Activated T-helper 2 cell treated with anti-CD3 and anti-CD28 coated beads, Interferon-gamma antibody, Interleukin-2, Interleukin-4, amounts not matched to agents 10 μg/mL and 5 μg/mL and 100 μg/mL, durations not matched to agents 14 hours and 24 hours and 36 hours (primary cell): ENCODE measurements at regions not wholly inside any gene's neighbourhood (a gene's known extent, or its start where the extent isn't known, plus 50 kb on each side); places are given as distances from the start of the nearest gene placed in this dataset.
A peak's percentile ranks its signal among the peaks of the same experiment; 100 is the strongest.

Experiments
- DNase-seq: peaks from one replicate; pipeline ENCODE4 v3.0.0; 2021; ENCODE audit warnings: low spot score
- H3K27ac Mint-ChIP-seq: one replicate; pipeline ENCODE4 v1.8.0; 2021; ENCODE audit warnings: mixed read lengths
- H3K27me3 Mint-ChIP-seq: one replicate; pipeline ENCODE4 v1.8.0; 2021; ENCODE audit warnings: low read depth, mixed read lengths
- H3K36me3 Mint-ChIP-seq: one replicate; pipeline ENCODE4 v1.8.0; 2021; ENCODE audit warnings: low read depth, mixed read lengths
- H3K4me1 Mint-ChIP-seq: one replicate; pipeline ENCODE4 v1.8.0; 2021; ENCODE audit warnings: low read depth, mixed read lengths
- H3K4me3 Mint-ChIP-seq: one replicate; pipeline ENCODE4 v1.8.0; 2021; ENCODE audit warnings: low read depth, mild to moderate bottlenecking, moderate library complexity, mixed read lengths
- H3K9me3 Mint-ChIP-seq: one replicate; pipeline ENCODE4 v1.8.0; 2021; ENCODE audit warnings: mixed read lengths
- intact Hi-C: fragments of 100-400 bp; cut with micrococcal nuclease; formaldehyde crosslinking; loops from one replicate; pipeline ENCODE4 v1.15.1; 2023

DNA sequence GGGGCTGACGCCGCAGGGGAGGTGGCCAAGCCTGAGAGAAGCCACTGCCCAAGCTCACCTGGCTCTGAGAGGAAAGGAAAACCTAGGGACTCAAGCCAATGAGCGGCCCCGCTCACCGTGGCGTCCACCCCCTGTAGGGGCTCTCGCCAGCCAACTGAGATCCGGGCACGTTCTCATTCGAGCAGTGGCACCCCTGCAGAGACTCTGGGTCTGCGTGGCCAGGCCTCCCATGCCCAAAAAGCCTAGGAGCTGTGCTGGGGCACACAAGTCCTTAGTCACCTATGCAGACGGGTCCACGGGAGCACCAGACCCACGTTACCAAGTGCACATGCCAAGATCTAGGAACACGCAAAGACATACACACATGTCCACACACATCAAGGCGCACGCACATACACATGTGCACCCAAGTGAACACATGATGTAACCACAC, 106.2 kb downstream of the NCOR2 start:
- Mint-ChIP-seq H3K9me3 (peaks cover 9% of the 10 kb centered on the region), H3K36me3 (peaks cover 56% of the 10 kb centered on the region), H3K4me3 (no peak overlapping the region), H3K4me1 (peaks cover 40% of the 10 kb centered on the region), H3K27ac (no peak overlapping the region), H3K27me3 (no peaks in the 10 kb centered on the region)
- intact Hi-C loops = no loop called here
- DNase-seq = no peak

- H3K4me3 Mint-ChIP-seq = no peak overlapping the region
- intact Hi-C loops = no loop called here
- H3K27ac Mint-ChIP-seq = peak overlapping the region; percentile 42
- no peak for DNase-seq
- peaks cover 9% of the 10 kb centered on the region for H3K9me3 Mint-ChIP-seq
- peaks cover 57% of the 10 kb centered on the region for H3K36me3 Mint-ChIP-seq
- H3K27me3 Mint-ChIP-seq = no peaks in the 10 kb centered on the region
- H3K4me1 Mint-ChIP-seq = peaks cover 40% of the 10 kb centered on the region
These were observed 106.6 kb downstream of the NCOR2 start for GRCh38 chr12:124460771-124461170.

- H3K27me3 Mint-ChIP-seq = no peaks in the 10 kb centered on the region
These were observed 107.4 kb downstream of the NCOR2 start for GRCh38 chr12:124459852-124460645.

GRCh38 chr12:124458992-124459851, 108.2 kb downstream of the NCOR2 start:
- Mint-ChIP-seq H3K27ac (peak overlapping the region; percentile 11), H3K9me3 (peaks cover under 1% of the 10 kb centered on the region), H3K36me3 (peaks cover 53% of the 10 kb centered on the region), H3K4me3 (no peak overlapping the region), H3K4me1 (peaks cover 40% of the 10 kb centered on the region), H3K27me3 (no peaks in the 10 kb centered on the region)
- intact Hi-C loops = loop anchor here (5.0 to 10.0 kb wide), 3 partner anchors 33 to 313 kb away; no protein-coding TSS in a partner anchor
- no peak for DNase-seq

More at GRCh38 chr12:124459852-124460645, 107.4 kb downstream of the NCOR2 start:
- Mint-ChIP-seq H3K4me1 (peaks cover 38% of the 10 kb centered on the region), H3K27ac (no peak overlapping the region), H3K4me3 (no peak overlapping the region), H3K36me3 (peaks cover 55% of the 10 kb centered on the region), H3K9me3 (peaks cover 9% of the 10 kb centered on the region)
- no peak for DNase-seq
- intact Hi-C loops = loop anchor here (5.0 to 10.0 kb wide), 3 partner anchors 32 to 312 kb away; no protein-coding TSS in a partner anchor

DNA sequence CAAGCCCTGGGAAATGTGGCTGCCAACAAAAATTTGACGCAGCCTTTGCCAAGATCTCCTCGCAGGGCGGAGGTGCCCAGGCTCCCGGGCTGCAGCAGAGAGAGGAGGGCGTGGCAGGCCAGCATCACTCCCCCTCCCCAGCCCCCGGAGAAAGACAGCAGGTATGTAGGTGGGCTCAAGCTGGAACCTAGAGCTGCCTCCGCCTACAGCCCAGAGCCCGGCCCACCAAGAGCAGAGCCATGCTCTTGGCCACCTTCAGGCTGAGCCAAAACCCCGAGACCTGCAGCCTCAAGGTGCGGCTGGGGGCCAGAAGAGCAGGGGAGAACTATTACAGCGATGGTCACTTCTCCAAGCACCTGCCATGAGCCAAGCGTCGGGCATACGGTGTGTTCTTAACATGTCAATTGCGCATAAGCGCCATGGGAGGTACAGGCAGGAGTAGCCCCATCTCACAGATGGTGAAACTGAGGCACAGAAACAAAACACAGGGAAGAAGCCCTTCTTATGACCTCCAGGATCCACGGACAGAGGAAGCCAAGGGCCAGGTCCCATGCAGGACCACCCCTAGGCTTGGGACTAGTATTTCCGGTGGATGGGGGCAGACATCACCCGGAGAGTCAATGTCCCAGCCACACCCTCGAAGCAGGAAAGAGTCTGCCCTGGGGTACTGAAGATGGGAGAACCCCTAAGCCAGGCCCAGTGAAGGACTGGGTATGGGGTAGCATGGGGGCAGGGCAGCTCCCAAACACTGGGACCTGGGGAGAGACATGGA, 109.0 kb downstream of the NCOR2 start:
- no peak overlapping the region for H3K27ac Mint-ChIP-seq
- intact Hi-C loops = loop anchor here (5.0 to 10.0 kb wide), 3 partner anchors 34 to 314 kb away; no protein-coding TSS in a partner anchor
- no peaks in the 10 kb centered on the region for H3K9me3 Mint-ChIP-seq
- peaks cover 47% of the 10 kb centered on the region for H3K36me3 Mint-ChIP-seq
- no peak overlapping the region for H3K4me3 Mint-ChIP-seq
- peaks cover 43% of the 10 kb centered on the region for H3K4me1 Mint-ChIP-seq
- no peak for DNase-seq
- no peaks in the 10 kb centered on the region for H3K27me3 Mint-ChIP-seq

DNA sequence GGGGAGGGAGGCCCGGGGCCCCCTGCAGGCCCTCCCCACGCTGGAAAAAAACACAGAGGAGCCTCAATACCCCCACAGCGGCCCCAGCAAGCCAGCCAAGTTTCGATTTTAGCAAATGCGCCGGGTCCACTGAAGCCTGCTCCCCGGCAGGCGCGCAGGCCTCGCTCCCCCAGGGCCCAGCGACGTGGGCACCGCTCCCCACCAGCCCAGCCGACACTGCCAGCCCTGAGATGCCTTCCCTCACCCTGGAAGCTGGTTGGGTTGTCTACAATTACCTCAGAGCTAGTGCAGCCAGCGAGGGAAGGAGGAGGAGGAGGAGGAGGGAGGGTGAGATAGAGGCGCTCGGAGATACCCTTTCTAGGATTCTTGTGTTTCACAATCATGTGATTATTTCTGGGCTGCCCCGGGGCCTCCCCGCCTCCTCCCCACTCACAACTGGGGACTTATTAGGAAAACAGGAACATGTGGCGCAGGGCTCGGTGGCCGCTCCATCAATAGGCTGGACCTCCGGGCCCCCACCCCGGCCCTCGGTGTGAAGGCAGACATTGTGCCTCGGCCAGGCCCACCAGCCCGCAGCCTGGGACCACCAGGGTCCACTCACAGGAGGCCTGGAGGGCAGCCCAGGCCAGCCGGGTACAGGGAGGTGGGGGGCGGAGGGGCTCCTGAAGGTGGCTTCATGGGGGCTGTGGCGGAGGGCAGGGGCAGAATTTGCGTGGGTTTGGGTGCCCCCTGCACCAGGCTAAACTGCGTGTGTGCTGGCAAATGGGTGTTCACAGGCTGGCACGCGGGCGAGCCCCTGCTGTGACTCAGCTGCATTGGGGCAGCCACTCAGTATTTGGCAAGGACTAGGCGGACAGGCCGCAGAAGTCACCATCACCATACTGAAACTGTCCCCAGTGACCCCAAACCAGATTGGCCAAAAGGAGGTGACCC, 109.9 kb downstream of the NCOR2 start:
- Mint-ChIP-seq H3K9me3 (no peaks in the 10 kb centered on the region), H3K4me1 (peaks cover 41% of the 10 kb centered on the region), H3K4me3 (peak overlapping the region; percentile 74), H3K27me3 (no peaks in the 10 kb centered on the region), H3K27ac (peak overlapping the region; percentile 71), H3K36me3 (peaks cover 47% of the 10 kb centered on the region)
- intact Hi-C loops = loop anchor here (1.0 to 10.0 kb wide), 5 partner anchors 9 to 315 kb away; no protein-coding TSS in a partner anchor
- peak; percentile 46 for DNase-seq

DNA sequence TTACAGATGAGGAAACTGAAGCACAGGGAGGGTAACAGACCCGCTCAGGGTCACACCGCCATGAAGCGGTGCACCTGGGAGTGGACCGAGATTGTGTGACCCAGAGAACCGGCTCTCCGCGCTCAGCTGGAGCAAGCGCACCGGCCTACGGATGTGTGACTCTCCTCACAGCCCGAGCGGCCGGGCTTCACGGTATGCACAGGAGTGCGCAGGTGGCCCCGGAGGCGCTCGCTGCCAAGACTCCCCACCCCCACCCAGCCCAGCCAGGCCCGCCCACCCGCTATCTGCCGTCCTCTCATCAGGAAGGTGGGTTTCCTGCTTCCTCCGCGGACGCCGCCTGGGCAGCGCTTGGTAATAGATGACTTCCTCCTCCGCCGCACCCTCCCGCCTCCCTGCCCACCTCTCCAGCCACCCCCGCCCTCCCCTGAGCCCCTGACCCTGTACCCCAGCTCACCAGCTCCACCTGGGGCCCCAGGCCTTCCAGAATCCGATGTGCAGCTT, 110.7 kb downstream of the NCOR2 start:
- Mint-ChIP-seq H3K4me1 (peaks cover 38% of the 10 kb centered on the region), H3K36me3 (peaks cover 43% of the 10 kb centered on the region), H3K9me3 (no peaks in the 10 kb centered on the region), H3K27ac (peak overlapping the region; percentile 71), H3K4me3 (peak overlapping the region; percentile 74), H3K27me3 (no peaks in the 10 kb centered on the region)
- DNase-seq = no peak
- intact Hi-C loops = loop anchor here (1.0 to 10.0 kb wide), 5 partner anchors 10 to 316 kb away; no protein-coding TSS in a partner anchor

- Mint-ChIP-seq H3K27me3 (no peaks in the 10 kb centered on the region), H3K4me3 (peak overlapping the region; percentile 74), H3K36me3 (peaks cover 41% of the 10 kb centered on the region), H3K27ac (no peak overlapping the region), H3K9me3 (no peaks in the 10 kb centered on the region), H3K4me1 (peaks cover 42% of the 10 kb centered on the region)
- DNase-seq = no peak
- intact Hi-C loops = loop anchor here (2.0 to 10.0 kb wide), 4 partner anchors 36 to 316 kb away; no protein-coding TSS in a partner anchor
These were observed 111.2 kb downstream of the NCOR2 start for GRCh38 chr12:124456133-124456651.

GRCh38 chr12:124455336-124455735, 112.1 kb downstream of the NCOR2 start:
- Mint-ChIP-seq H3K9me3 (no peaks in the 10 kb centered on the region), H3K27me3 (no peaks in the 10 kb centered on the region), H3K27ac (no peak overlapping the region), H3K4me1 (peaks cover 42% of the 10 kb centered on the region), H3K36me3 (peaks cover 41% of the 10 kb centered on the region), H3K4me3 (no peak overlapping the region)
- DNase-seq = no peak
- intact Hi-C loops = loop anchor here (5.0 to 10.0 kb wide), 3 partner anchors 37 to 317 kb away; no protein-coding TSS in a partner anchor

GRCh38 chr12:124454735-124455134, 112.7 kb downstream of the NCOR2 start:
- no peak for DNase-seq
- intact Hi-C loops = loop anchor here (5.0 to 10.0 kb wide), 3 partner anchors 38 to 318 kb away; no protein-coding TSS in a partner anchor
- H3K27me3 Mint-ChIP-seq = no peaks in the 10 kb centered on the region
- peaks cover 42% of the 10 kb centered on the region for H3K4me1 Mint-ChIP-seq
- H3K27ac Mint-ChIP-seq = no peak overlapping the region
- no peaks in the 10 kb centered on the region for H3K9me3 Mint-ChIP-seq
- peaks cover 39% of the 10 kb centered on the region for H3K36me3 Mint-ChIP-seq
- peak overlapping the region; percentile 35 for H3K4me3 Mint-ChIP-seq

GRCh38 chr12:124454352-124454725, 113.1 kb downstream of the NCOR2 start:
- peaks cover 38% of the 10 kb centered on the region for H3K36me3 Mint-ChIP-seq
- no peaks in the 10 kb centered on the region for H3K27me3 Mint-ChIP-seq
- intact Hi-C loops = loop anchor here (10.0 kb wide), 1 partner anchor 60 kb away; no protein-coding TSS in a partner anchor
- DNase-seq = no peak
- H3K4me3 Mint-ChIP-seq = peak overlapping the region; percentile 51
- no peak overlapping the region for H3K27ac Mint-ChIP-seq
- peaks cover 40% of the 10 kb centered on the region for H3K4me1 Mint-ChIP-seq
- H3K9me3 Mint-ChIP-seq = no peaks in the 10 kb centered on the region
